GM19023 (cell line): ENCODE measurements at regions not wholly inside any gene's neighbourhood (a gene's known extent, or its start where the extent isn't known, plus 50 kb on each side); places are given as distances from the start of the nearest gene placed in this dataset.

Experiments
- ATAC-seq: cut with Tn5 transposase; IDR thresholded peaks from one replicate; pipeline ENCODE4 v1.9.1; 2021; ENCODE audit warnings: mild to moderate bottlenecking, moderate library complexity; ENCODE audit not compliant: unreplicated experiment

DNA sequence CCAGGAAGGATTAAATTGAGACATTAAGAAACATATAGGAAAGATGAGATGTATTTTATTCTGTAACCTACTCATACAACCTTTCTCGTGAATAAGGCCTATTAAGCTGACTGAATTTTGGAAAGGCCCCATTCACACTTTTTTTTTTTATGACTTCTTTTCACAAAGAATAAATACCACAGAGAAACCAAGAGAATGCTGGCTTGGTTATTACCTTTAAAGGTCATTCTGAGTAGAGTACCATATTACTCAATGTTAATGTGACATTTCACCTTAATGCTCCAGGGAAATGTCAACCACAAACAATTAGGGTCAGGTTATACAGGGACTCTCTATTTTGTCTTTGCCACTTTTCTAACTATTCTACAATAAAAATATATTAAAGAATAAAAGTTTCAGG lies 204.9 kb upstream of the PTCHD4 start:
- ATAC-seq, result no peak

DNA sequence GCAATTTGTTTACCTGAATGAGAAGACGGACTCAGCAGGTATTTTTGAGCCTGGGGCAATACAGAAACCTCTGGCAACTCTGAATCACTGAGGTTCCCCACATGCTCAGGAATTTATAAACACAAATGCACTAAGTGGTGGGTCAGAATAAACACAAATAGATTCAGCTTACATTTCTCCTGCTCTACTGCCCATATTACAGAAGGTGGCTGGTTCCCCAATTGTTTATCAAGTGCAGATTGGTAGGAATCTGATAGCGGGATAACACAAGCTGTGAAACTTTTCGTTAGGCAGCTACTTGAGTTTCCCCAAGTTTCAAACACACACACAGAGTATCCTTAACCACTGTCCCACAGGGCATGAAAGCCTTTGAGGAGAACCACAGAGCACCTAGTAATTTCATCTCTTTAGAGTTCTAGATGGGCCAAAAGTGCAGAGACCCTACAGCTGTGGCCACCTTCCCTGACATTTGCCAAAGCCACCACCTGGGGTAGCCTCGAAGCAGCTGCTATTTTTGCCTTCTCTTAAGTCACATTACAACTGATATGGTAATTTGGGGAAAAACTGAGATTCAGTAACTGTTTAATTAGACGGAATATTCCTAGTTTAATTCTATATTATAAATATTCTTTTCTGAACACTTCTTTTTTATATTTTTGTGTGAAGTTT lies 204.2 kb upstream of the PTCHD4 start:
- ATAC-seq, result no peak

DNA sequence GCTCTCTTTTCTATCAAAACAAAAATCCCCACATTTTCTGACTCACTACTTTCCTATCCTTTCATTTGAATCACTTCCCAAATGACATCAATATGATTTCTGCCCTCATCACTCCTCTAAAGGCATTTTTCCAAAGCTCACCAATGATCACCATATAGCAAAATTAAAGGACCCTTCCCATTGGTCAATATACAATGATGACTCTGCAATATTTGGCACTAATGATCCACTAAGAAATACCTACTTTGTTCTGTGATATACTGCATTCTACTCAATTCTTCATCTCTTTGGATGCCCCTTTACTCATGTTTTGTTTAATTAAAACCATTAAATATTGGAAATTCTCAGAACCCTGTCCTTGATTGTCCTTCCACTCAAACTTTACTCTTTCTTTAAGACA lies 200.3 kb upstream of the PTCHD4 start:
- ATAC-seq, result no peak

DNA sequence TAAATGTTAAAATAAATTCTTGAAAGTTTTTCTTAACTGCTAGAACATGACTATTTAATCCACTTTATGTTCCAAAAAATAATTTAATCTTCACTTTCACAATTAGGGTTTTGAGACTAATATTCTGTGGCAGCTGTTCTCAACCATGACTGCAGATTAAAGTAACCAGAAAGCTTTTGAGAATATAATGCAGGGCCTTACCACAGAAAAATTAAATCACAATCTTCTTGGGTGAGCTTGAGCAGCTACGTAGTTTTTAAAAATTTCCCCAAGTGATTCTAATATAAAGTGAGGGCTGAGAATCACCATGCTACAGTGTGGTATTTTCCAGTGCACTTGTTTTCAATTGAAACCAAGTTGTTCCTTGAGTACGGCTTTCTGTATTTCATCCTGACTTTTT lies 196.6 kb upstream of the PTCHD4 start:
- ATAC-seq, result no peak

DNA sequence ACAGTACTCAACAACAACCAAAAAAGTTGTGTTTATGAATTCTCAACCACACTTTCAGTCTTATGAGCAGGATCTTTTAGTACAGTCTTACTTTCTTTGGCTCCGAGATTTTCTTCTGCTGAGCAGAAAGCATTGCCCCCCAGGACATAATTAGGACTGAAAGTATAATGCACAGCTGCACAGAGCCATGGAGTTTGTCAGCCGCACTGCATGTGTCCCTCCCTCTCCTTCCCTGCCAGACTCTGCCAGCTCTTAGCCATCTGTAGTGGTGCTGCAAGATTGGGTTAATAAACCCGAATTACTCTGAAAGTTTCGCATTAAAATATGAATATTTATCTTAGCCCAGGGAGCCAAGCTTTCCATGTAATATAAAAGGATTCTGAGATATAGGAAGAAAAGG lies 179.6 kb upstream of the PTCHD4 start:
- no peak for ATAC-seq

DNA sequence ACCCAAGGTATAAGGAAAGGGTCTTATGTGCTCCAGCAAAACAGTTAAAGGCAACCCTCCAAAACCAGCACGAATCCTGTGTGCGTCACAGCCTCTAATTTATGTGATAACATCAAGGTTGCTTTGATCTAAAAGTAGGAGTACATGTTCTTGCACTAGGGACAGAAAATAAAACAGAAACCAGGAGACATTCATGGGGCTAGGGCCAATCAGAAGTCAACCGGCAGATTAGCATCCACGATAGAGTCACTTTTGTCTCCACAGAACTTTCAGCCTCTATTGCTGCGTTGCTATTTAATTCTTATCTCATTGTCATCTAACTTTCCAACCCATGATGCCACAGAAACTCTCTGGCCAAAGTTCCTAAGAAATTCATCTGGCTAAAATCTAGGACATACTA lies 178.8 kb upstream of the PTCHD4 start:
- ATAC-seq, result no peak

DNA sequence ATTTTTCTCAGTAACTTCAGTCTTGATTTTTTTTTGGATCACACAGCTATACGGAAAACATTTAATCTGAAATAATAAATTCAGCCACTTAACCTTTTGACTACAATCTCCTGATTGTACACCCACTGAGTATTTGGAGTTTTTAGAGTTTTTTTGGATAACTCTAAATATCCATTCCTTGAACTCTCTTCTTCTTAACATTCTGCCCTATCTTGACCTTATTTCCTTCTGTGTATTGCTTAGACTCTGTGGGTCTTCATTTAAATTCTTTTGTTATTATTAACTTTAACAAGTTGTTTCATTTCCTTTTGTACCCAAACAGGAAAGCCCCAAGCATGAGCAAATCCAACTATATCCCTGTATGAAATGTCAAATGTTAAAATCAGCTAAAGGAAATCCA lies 170.2 kb upstream of the PTCHD4 start:
- no peak for ATAC-seq

DNA sequence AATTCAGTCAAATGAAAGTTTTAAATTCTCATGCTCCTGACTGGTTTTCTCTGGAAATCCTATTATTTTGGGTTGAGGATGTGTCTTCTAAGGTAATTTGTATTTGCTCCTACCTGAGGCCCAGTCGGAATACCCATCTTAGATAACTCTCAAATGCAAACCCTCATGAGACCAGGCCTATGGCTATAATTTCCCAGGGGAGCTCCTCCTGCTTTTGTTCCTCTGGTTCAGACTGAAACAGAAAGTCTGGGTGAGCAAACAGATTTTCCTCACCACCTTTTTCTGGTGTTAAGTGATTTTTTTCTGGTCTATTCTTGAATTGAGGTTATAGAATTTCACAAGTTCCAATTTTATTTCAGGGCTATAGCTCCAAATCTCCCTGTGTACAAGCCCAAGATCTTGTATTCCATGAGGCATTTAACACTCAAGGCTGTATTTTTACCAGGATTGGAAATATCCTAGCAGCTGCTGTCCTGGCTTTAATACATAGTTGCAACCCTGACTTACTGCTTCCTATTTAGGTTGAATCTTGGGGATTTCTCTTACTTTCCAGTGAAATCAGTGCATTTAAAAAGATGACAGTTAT lies 169.1 kb upstream of the PTCHD4 start:
- no peak for ATAC-seq

DNA sequence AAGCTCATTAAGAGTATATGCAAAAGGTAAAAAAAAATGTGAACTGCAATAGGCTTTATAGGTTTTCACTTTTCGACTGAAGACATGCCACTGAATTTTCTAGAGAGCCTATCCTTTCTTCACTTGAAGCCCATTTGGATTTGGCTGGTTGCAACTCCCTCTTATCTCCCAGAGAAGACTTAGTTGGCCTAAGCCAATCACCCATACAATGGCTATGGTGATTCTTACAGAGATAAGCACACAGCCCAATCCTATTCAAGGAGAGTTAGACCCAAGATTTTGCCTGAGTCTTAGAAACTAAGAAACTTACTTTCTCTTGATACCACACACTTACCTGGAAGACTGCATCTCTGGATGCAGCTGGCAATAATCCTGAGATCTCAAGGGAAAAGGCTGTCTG lies 167.3 kb upstream of the PTCHD4 start:
- no peak for ATAC-seq

DNA sequence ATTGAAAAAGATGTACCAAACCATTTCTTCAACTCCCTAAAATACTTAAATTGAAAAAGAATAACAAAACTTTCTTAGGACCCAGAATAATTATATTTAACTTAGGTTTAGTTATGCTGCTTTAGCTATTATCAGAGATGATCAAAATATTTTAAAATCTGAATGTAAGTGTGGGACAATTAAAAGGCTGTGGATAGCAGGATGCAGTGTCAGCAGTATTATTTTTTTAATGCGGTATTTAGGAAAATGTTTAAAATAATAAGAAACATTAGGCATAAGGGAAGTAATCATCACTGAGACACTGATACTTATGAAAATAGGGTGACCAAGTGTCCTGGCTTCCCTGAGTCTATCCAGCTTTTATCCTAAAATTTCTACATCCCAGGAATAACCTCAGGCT lies 161.5 kb upstream of the PTCHD4 start:
- ATAC-seq, result no peak

DNA sequence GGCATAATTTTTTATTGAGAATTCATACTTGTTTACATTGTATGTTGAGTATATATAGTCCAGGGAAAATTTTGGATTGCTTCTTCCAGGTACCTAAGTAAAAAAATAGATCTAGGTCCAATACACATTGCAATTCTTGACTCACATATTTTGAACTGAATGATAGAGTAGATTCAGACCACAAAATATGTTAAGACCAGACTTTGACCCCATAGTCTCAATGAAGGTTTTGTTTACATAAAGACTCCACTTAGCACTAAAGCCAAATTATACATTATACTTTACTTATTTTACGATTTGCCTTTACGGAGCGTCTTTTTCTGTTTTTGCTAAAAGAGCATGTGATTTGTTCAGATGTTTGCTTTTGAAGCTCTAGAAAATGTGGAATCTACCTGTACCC lies 144.1 kb upstream of the PTCHD4 start:
- no peak for ATAC-seq

DNA sequence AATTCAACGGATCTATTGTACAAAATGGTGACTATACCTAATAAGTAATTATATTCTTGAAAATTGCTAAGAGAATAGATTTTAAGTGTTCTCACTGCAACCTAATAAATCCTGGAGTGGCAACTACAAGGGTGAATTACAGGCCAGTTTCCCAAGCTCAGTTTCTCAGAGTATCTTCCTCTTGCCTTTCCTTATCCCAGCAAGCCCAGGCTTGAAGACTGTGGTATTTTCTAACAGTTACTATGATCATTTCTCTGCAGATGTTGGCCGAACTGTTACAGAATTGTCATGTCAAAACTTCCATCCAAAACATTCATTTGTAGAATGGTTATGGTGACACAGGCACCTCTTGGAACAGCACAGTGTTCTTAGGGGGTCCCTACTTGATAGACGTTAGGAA lies 138.1 kb upstream of the PTCHD4 start:
- ATAC-seq, result no peak

DNA sequence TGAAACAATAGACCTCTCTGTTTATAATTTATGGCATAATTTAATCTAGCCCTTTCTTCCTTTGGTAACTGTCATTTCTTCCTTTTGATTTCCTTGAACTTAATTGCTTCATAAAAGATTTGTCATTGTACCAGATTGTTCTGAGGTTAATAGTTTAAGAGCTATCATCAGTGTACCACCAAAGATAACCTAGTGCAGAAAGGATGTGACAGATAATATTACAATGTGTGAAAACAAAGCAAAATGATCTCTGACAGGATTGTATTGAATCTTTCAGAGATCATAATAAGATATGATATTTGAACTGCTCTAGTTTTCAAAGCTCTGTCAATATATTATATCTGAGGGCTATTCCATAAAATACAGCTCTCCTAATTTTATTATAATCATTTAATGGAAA lies 132.1 kb upstream of the PTCHD4 start:
- no peak for ATAC-seq

DNA sequence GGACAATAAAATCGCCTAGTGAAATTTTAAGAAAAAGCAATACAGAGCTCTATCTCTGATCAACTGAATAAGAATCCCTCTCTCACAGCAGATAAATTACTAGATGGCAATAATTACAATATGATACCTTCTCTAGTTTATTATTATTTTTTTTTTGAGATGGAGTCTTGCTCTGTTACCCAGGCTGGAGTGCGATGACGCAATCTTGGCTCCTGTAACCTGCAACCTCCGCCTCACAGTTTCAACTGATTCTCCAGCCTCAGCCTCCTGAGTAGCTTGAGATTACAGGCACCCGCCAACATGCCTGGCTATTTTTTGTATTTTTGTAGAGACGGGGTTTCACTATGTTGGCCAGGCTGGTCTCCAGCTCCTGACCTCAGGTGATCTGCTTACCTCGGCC lies 129.3 kb upstream of the PTCHD4 start:
- ATAC-seq, result no peak

DNA sequence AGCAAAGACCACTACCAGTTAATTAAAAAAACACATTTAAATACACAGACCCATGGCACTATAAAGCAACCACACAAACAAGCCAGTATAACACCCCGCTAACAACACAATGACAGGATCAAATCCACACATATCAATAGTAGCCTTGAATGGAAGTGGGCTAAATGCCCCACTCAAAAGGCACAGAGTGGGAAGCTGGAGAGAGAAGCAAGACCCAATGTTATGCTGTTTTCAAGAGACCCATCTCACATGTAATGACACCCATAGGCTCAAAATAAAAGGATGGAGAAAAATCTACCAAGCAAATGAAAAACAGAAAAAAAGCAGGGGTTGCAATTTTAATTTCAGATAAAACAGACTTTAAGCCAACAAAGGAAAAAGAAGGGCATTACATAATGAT lies 125.4 kb upstream of the PTCHD4 start:
- no peak for ATAC-seq

DNA sequence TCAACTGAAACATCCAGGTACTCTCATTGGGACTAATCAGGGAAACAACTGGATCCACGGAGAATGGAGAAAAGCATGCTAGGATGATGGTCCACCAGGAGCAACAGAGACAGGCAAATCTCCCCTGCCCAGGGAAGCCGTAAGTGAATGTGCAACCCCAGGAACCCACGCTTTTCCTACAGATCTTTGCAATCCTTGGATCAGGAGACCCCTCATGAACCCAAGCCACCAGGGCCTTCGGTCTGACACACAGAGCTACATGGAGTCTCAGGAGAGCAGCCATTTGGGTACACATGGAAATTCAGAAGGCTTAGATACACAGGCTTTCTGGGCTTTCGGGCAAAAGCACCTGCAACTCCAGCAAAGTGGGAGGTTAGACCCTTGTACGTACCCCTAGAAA lies 122.1 kb upstream of the PTCHD4 start:
- no peak for ATAC-seq

DNA sequence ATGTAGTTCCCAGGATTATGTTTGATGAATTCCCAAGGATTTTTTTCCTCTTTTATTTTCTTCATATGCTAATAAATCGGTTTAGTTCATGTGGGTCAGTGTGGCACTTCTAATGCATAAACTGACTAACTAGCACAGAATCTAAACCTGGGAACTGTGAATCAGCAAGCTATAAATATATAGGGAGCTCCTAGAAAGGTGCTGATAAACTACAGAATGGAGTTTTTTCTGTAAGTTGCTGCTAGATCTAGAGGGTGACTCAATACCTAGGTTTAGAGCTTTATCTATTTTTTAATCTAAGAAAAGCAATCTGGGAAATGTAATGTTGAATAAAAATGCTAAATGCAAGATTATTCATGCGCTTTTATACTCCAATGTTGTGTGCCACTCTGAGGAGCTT lies 118.8 kb upstream of the PTCHD4 start:
- no peak for ATAC-seq

DNA sequence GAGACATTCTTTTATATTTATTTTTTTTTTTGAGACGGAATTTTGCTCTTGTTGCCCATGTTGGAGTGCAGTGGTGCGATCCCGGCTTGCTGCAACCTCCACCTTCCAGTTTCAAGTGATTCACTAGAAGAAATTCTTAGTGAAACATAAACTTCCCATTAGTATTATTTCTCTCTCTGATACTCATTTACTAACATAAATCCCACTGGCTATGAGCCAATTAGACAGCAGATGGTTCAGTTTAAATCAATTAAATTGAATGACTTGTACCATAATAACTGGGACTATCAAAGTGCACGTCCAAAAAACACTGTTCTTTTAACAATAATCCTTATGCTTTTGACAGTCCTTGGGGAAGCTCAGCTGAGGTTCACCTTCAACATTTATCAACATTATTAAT lies 111.2 kb upstream of the PTCHD4 start:
- no peak for ATAC-seq

DNA sequence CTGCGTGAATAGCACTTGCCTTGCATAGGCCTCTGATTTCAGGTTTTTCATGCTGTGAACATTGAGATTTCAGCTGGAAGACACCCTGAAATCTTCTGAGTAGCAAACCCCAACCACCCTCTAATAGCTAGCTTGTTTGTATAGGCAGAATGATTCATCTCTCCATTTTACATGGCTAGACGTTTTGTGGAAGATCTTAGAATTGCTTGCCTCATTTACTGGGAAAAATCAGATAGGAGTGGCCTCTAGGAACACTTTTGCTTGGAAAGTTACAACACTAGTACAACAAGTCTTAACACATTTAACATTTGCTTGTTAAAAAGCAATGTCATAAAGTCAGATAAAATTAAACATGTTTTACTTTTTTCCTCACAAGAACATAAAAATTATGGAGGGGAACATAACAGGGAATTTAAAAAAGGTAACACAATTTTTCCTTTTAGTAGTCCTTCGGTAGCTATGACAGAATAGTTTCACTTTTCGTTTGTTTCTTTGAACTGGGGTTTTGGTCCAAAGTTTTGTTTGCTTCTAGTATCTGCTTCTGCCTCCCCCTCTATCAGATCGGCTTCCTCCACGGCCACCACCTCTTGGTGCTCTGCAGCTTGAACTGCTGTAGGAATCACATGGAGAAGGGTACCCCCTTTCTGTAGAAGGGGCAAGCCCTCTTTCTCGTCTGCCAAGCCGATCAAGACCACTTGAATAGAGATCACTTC lies 102.2 kb upstream of the PTCHD4 start:
- no peak for ATAC-seq

DNA sequence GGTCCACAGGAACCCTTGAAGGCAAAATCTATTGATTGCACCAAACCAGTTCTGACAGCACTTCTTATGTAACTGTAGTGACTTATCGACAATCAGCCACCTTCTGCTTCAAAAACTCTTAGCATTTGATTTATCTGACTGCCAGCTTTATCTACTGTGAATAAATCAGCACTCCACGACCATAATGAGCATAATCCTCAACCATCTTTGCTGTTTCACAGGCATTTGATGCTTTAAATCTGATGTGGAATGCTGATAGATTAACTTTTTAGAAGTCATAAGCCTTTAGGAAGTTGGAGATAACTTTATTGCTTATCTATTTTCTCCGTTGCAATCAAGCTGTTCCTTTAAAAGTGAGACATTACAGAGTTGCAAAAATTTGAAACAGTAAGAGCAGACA lies 101.5 kb upstream of the PTCHD4 start:
- ATAC-seq, result no peak

DNA sequence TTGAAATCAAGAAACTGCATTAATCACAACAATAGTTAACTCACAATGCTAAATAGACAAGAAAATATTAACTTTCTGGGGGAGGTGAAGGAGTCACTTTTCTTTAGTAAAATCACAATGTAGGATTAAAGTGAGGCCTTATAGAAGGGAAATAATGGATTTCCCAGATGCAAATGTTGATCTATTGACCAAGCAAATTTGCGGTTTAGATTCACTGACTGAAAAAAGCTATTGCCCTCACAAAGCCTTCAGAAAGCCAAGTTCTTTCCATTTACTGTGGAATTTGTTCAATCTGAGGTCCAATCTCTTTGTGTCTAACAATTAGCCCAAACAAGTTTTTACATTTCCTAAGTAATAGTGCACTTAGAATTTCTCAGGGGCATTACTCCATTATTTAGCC lies 95.1 kb upstream of the PTCHD4 start:
- ATAC-seq, result no peak

DNA sequence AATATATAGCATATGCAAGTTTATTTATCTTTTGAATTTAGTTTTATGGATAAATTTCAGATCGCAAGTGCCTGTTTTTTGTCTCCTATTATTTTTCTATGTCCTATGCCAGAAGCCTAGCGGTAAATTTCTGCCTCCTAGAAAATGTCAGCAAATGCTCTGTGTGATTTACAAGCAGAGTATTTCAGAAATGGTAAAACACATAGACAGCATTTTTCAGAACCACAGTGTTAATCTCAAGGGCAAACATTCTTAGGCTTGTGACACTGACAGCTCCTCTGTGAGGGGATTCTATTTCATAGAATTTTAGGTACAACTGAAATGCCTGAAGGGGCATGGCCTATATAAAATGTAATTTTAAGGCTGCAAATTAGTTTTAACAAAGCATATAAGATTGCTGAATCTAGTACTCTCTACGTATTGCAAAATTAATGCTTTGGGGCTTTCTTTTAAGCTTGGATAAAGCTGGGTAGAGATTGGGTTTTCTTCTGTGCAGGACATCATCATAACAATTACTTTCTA lies 89.9 kb upstream of the PTCHD4 start:
- ATAC-seq, result no peak
